NCI-H526 treated with DMSO at 0.1 percent for 48 hours (cell line): ENCODE measurements at regions not wholly inside any gene's neighbourhood (a gene's known extent, or its start where the extent isn't known, plus 50 kb on each side); places are given as distances from the start of the nearest gene placed in this dataset.
"Not testable (repeated sequence)": the region's sequence is repeated elsewhere in the genome, so short reads cannot be mapped to it uniquely, and the experiment has no call there.

Source experiments
- DNase-seq: peaks from one replicate; lab custom pipeline; 2025; lab: John Stamatoyannopoulos, UW

GRCh38 chr21:35602811-35603362, 457.4 kb downstream of the SETD4 start:
- DNase-seq: no peak

GRCh38 chr21:35601211-35601610, 459.1 kb downstream of the SETD4 start:
- no peak for DNase-seq

GRCh38 chr21:35599164-35599563, 461.2 kb downstream of the SETD4 start:
- DNase-seq: no peak

DNA sequence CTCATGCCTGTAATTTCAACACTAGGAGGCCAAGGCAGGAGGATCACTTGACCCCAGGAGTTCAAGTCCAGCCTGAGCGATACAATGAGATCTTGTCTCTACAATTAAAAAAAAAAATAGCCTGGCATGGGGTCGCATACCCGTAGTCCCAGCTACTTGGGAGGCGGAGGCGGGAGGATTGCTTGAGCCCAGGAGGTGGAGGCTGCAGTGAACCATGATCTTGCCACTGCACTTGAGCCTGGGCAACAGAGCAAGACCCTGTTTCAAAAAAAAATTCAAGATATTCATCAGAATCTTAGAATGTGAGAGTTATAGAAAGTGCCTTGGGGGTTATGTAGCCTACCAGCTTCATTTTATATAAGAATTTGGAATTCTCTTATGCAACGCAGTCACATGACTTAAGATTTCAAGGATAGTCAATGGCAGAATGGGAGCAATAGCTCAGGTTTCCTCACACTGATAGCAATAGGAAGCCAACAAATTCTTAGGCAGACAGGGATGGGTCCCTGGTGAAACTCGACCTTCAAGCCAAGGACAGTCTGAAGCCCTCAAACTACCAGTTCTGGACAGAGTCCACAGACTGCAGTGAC, 462.5 kb downstream of the SETD4 start:
- DNase-seq: no peak

DNA sequence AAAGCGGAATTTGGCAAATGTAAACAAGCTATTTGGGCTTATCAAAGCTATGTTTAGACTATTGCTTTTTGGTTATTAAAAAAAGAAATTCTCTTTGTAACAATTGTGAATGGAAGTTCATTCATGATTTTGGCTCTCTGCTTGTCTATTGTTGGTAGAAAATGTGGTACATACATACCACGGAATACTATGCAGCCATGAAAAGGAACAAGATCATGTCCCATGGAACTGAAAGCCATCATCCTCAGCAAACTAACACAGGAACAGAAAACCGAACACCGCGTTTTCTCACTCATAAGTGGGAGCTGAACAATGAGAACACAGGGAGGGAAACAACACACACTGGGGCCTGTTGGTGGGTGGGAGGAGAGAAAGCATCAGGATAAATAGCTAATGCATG, 465.4 kb downstream of the SETD4 start:
- no peak for DNase-seq

GRCh38 chr21:35593000-35593502, 467.3 kb downstream of the SETD4 start:
- DNase-seq: no peak

DNA sequence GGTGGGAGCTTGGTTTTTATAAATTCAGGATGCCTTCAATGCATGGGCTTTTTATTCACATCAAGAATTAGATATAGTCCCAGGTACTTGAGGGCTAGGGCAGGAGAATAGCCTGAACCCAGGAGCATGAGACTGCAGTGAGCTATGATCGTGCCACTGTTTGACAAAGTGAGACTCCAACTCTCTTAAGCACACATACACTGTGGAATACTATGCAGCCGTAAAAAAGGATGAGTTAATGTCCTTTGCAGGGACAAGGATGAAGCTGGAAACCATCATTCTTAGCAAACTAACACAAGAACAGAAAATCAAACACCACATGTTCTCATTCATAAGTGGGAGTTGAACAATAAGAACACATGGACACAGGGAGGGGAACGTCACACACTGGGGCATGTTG, 470.0 kb downstream of the SETD4 start:
- DNase-seq: not testable (repeated sequence)

- no peak for DNase-seq
These were observed 472.4 kb downstream of the SETD4 start for GRCh38 chr21:35587841-35588380.

- DNase-seq: no peak
These were observed 474.0 kb downstream of the SETD4 start for GRCh38 chr21:35586305-35586704.

GRCh38 chr21:35585878-35586277, 474.4 kb downstream of the SETD4 start:
- no peak for DNase-seq

- no peak for DNase-seq
These were observed 475.2 kb downstream of the SETD4 start for GRCh38 chr21:35585155-35585554.

GRCh38 chr21:35583566-35584216, 476.6 kb downstream of the SETD4 start:
- DNase-seq: no peak

GRCh38 chr21:35582731-35583130, 477.6 kb downstream of the SETD4 start:
- DNase-seq: no peak

DNA sequence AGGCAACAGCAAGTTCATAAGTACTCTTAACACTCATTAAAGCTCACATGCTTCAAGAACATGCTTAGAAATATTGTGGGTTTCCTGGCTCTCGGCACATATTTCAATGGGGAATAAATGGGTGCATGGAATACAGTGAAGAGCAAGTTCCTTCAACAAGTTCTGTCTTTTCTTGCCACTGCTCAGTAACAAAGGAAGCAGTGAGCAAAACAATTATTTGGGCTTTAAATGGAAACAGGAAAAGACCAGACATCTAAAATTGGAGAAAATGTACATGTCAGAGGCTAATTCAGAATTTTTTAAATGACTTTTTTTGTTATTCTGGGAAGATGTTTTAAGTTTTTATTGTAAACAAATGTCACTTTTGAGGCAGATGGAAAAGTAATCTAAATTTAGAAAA, 478.7 kb downstream of the SETD4 start:
- DNase-seq: no peak

DNA sequence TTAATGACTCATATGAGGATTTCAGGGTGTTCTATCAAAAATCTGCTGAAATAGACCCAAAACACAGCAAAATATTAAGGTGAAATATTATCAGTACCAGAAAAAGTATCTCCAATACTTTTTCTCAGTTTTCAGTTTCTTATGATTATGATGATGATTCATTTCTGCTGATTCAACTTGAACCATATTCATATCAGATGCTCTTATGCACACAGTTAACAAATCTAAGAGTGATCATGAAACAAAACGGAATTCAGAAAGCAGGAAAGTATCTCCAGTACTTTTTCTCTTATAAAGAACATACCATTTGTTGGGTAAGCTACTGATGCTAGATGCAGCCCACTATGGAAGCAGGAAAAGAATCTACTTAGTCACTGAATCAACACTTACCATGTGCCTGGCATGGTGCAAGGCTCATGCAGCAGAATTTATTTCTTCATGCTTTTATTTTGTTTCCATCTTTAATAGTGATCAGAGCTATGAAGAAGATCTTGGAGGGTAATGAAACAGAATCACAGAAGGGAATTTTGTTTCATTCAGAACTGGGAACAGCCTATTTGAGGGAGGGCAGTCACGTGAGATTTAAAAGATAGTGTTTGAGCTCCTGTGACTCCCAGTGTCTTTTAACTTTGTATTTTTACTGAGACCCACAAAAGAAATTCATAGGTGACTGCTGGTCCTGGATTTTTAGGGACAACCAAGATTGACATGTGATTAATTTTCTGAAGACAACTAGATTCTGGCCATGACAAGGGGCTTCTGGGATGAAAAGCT, 480.6 kb downstream of the SETD4 start:
- no peak for DNase-seq

DNA sequence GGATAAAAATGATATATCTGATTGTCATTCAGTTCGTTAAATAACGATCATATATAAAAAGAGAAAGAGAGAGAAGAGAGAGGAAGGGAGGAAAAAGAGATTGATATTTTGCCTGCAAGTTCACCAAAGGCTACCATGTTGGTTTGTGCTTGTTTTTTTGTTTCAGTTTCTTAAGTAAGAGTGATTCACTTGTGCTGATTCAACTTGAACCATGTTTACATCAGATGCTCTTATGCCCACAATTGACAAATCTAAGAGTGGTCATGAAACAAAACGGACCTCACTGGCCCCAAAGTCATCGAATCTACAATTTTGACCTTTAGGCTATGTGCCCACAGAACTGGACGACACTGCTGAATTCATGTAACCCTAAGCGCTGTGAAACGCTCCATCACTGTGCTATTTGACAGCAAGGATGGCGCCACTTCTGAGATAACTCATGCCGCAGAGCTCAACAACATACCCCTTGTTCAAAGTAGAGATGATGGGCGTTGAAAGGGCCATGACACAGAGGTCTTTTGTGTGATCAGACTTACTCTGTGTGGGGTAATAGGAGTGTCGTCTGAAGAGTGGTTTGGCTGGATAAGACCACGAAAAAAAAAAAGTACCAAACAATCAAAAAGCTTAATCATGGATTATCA, 481.4 kb downstream of the SETD4 start:
- DNase-seq: no peak

- no peak for DNase-seq
These were observed 482.0 kb downstream of the SETD4 start for GRCh38 chr21:35578347-35578782.

- DNase-seq: no peak
These were observed 484.9 kb downstream of the SETD4 start for GRCh38 chr21:35575280-35575915.

- no peak for DNase-seq
These were observed 486.6 kb downstream of the SETD4 start for GRCh38 chr21:35573472-35574374.

GRCh38 chr21:35571910-35572309, 488.4 kb downstream of the SETD4 start:
- no peak for DNase-seq
